ENCODE measurements at regions not wholly inside any gene's neighbourhood (a gene's known extent, or its start where the extent isn't known, plus 50 kb on each side); places are given as distances from the start of the nearest gene placed in this dataset.

DNA sequence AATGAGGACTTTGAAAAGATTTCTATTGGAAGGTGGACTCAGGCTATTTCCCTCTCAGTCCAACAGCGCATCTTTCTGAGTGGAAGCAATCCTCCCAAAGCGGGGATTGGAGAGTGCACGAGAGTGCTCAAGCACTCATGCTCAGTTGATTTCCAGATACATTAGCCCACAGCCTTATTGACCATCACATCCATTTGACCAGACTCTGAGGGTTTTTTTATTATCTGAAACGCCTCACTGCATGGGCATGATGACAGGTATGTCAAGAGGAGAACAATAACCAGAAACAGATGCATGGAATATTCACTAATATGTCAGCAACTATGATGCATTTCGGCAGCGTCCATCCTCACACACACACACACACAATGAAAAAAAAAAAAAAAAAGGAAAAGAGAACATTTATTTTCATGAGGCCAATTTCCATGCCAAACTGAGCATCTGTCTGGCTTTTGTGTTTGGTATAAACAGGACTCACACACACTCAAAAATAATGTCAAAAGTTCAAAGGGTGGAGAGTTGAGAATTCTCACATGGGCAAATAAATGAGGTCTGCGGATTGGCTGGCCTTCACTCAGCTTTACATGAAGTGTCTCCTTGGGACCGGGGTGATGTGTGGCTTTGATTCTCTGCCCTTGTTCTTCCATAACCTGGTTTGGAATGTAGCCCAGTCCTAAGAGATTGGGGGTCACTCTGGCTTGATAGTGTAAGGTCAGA, 371.6 kb downstream of the MCTP2 start:
- TF ChIP-seq, protein P1, sequence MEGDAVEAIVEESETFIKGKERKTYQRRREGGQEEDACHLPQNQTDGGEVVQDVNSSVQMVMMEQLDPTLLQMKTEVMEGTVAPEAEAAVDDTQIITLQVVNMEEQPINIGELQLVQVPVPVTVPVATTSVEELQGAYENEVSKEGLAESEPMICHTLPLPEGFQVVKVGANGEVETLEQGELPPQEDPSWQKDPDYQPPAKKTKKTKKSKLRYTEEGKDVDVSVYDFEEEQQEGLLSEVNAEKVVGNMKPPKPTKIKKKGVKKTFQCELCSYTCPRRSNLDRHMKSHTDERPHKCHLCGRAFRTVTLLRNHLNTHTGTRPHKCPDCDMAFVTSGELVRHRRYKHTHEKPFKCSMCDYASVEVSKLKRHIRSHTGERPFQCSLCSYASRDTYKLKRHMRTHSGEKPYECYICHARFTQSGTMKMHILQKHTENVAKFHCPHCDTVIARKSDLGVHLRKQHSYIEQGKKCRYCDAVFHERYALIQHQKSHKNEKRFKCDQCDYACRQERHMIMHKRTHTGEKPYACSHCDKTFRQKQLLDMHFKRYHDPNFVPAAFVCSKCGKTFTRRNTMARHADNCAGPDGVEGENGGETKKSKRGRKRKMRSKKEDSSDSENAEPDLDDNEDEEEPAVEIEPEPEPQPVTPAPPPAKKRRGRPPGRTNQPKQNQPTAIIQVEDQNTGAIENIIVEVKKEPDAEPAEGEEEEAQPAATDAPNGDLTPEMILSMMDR (IDR thresholded peaks at IDR 0.05; ENCODE audit: low read depth, low read length, poor library complexity, severe bottlenecking): no peak
- TF ChIP-seq EZH2phosphoT487 (IDR thresholded peaks at IDR 0.05; ENCODE audit: borderline replicate concordance, low read length): no peak

Measured in DOHH2 (cell line).